ENCODE measurements at regions not wholly inside any gene's neighbourhood (a gene's known extent, or its start where the extent isn't known, plus 50 kb on each side); places are given as distances from the start of the nearest gene placed in this dataset.

DNA sequence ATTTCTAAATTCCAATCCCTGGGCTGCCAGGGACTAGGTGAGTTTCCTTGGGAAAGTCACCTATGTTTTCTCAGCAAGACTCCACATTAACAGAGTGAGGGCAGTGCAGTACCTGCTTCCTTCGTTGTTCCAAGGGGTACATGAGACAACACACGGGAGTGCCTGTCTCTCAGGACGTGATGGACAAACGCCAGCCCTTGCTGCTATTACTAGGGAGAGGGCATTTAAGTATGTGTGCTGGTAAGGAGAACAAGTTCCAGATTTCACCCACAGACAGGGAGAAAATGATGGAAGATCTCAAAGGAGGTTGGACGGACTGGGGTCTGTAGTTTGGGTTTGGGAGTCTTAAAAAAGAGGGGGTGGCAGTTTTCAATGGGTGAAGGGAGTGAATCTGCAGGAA, 195.7 kb downstream of the HERPUD2 start:
- DNase-seq (ENCODE audit: low read depth): no peak

DNA sequence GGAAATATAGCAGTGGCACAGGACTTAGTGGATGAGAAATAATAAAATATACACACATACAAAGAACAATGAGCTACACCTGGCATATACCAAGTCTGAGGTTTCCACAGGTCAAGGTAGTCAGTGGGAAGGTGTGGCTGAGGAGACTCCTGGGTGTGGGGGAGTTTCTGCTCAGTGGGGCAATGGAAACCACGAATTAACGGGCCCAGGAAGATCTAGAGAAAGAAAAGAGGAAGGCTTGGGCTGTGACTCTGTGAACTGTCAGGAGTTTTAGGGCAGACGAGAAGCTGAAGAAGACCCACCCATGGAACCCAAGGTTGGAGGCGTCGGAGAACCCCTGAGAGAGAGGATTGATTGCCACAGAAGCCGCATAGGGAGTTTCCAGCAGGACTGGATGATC, 196.5 kb downstream of the HERPUD2 start:
- no peak for DNase-seq (ENCODE audit: low read depth)

DNA sequence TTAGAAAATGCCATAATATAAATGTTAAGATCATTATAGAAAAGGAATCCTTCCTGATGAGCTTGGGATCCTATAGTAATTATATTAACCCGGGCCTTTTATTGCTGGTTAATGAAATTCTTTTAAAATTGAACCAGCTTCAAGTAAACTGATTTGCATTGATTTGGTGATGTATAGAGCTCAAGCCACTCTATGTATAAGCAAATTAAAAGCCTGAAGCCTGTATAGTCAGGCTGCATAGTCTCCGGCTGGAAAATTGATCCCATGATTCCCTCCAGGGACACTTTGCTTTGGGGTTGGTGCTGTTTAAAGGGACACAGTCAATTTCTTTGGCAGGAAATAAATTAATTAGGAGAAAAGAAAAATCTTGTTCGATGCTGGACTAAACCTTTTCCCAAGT, 199.1 kb downstream of the HERPUD2 start:
- no peak for DNase-seq (ENCODE audit: low read depth)

DNA sequence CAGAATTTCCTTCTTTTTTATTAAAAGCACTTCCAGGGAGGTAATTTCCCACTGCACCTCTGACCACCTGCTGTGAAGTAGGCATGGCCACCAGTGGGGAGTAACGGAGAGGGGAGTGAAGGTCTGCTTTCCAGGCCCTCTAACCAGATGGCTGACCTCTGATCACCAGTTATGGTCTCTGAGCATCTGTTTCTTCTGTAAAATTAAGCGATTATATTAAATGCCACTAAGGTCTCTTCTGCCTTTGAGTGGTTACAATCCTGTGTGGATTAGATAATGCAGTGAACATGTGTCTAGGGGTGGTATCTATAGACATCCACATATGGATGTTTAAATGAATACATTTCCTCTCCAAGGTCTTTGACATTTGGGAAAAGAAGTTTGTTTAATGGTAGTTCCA, 199.6 kb downstream of the HERPUD2 start:
- no peak for DNase-seq (ENCODE audit: low read depth)

DNA sequence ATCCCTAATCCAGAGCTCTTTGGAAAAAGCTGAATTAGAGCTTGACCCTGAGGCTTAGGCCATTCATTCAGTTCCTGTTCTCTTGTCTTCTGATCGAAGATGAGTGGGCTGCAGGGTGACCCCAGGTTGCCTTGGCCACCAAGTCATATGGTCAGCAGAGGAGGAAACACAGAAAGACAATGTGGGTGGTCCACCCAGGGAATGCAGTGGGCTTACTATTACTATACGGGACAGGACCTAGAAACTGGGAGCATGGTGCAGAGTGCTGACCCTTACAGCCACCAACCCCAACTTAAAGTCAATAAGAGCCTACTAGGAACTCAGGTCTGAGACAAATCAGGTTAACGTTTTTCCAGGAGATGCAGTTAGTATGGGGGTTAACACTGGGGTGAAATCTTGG, 200.5 kb downstream of the HERPUD2 start:
- DNase-seq (ENCODE audit: low read depth): no peak

DNA sequence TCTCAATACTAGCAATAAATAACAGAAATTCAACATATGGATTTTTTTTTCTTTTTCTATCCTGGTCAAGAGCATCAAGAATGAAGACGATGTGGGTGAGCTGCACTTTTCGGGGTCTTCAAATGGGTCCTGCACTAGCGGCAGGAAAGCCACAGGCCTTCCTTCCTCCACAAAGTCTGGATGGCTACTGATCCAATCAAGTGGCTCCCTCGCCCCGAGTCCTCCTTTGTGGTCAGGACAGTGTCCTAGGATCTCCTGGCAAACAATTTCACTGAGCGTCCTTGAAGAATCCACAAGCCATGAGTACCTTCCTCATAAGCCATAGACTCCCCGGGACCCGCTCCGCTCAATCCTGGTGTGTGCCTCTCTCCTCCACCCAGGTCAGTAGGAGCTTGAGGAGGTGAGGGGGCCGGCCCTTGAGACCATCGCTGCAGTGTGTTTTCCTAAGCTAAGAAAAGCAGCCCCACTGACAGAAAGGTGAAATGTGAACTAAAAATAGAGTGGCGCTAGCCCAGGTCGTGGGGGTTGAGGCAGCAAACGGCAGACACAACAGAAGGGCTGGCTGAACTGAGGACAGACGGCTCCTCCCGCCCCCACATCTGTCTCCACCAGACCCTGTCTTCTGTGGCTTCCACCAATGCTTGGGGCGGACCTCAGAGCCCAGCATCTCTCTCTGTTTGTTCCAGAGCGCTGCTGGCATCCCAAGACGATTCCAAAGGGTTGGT, 202.3 kb downstream of the HERPUD2 start:
- no peak for DNase-seq (ENCODE audit: low read depth)

DNA sequence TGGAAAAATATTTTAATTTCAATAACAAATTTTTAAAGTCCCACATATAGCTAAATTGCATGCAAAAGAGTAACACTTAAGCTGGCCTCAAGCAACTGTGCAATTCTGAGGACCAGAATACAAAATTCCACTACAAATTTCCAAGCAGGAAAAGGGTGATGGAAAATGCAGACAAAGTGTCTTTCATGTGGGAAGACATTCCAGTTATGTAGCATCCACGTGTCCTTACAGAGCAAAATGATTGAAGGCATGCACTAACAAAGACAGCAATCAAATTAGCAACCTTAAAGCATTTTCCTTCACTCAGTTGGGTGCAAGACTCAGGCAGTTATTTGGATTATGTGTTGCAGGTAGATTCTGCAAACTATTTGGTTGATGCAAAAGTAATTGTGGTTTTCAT, 203.7 kb downstream of the HERPUD2 start:
- no peak for DNase-seq (ENCODE audit: low read depth)

DNA sequence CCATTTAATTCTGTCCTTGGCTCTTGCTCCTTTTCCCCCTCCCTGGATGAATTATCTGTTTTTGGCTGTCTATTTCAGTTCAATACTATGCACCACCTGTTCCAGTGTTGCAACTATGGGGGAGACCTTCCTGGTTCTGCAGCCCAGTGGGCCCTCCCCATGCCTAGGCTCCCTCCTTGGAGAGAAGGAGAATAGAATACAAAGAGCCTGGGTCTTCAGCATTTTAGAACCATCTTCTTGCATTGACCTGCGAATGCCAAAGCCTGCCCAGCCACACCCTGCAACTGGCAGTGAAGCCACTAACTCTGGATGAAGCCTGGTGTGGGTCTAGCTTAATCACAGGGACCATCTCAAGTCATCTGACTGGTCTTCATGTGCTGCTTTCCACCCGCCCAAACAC, 207.1 kb downstream of the HERPUD2 start:
- DNase-seq (ENCODE audit: low read depth): no peak

DNA sequence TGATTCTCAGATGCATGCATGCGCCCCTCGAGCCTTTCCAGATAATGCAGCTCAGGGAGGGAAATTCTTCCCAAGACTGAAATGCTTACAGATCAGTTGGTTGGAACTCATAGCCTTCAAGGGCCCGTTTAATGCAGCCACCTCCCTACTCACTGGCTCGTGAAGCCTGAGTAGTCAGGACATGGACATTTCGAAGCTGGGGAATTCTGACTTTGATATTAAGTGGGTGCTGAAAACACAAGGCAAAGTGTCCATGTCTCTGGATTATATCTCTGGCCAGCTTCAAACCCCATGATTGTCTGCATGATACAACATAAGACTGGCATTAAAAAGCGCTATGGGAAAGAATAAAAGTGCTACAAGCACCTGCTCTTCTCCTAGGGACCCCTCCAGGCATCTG, 207.5 kb downstream of the HERPUD2 start:
- no peak for DNase-seq (ENCODE audit: low read depth)

DNA sequence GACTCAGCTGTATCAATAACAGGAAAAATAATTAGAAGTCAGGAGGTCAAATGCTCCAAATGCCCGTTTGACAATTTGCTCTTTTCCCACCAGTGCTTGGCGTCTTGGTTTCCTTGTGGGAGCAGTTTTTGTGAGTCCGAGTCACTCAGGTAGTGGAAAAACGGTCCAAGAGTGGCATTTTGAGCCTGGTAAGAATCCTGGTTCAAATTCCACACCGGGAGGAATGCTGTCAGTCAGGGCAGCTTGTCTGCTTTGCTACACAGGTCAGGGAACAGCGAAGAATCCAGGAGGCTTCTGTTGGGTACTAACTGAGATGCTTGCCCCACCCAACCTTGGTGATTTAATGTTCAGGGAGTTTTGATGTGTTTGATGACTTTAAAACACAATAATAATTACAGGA, 209.5 kb downstream of the HERPUD2 start:
- no peak for DNase-seq (ENCODE audit: low read depth)

DNA sequence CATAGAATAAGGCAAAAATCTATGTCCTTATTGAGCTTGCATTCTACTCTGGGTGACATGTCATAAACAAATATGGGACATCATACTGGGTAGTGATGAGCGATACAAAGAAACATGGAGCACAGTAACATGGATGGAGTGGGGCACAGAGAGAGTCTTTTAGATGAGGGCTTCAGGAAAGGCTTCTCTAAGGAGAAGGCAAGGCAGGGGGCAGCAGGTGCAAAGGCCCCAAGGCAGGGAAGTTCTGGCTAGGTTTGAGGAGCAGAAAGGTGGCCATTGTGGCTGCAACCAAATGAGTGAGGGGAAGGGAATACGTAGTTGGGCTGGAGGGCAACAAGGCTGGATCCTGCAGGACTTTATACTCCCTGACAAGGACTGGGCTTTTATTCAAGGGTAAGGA, 211.4 kb downstream of the HERPUD2 start:
- DNase-seq (ENCODE audit: low read depth): no peak

DNA sequence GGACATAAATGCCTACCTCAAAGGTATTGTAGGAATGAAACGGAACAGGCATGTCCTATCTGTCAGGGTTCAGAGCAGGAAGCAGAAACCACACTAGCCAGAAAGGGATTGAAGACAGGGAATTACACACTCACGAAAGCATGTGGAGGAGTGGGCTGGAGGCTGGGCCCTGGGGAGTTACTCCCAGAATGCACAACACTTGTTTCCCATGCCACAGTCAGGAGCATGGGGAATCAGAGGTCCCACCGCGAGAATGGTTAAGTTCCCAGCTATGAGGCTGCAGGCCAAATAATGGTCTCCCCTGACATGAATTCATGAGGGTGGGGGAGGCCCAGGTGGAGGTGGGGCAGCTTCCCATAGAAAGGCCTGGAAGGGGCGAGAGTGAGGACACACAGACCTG, 212.7 kb downstream of the HERPUD2 start:
- no peak for DNase-seq (ENCODE audit: low read depth)

DNA sequence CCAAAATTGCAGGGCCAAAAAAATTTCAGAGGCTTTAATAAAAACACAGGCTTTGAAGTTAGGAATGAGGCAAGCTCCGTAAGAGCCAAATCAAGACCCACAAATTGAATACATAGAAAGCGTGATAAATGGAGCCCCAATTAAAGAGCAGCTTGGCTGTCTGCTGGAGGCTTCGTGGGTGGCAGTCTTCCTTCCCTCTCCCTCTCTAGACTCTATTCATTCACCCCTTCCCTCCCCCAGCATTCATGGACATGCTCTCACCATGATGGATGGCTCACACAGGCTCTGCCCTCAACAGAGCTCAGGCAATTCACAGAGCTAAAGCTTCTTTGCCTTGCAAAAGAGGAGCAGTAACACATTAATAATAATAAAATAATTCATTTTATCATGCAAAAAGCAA, 214.1 kb downstream of the HERPUD2 start:
- DNase-seq (ENCODE audit: low read depth): no peak

DNA sequence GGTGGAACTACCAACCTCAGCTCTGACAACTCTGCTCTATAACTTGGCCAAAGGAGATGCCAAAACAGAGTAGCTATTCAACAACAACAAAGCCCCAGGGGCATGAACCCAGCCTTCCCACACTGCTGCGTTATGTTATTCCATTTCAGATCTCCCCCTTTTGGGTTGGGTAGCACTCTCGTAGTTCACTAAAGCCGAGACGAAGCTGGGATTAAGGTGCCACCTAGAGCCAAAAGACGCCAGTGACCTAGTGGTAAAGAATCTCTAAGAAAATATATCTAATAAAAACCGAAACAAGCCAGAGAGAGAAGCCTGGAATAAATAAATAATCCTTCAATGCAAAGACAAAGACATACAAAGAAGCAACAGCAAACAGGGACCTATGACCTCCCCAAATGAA, 217.3 kb downstream of the HERPUD2 start:
- no peak for DNase-seq (ENCODE audit: low read depth)

DNA sequence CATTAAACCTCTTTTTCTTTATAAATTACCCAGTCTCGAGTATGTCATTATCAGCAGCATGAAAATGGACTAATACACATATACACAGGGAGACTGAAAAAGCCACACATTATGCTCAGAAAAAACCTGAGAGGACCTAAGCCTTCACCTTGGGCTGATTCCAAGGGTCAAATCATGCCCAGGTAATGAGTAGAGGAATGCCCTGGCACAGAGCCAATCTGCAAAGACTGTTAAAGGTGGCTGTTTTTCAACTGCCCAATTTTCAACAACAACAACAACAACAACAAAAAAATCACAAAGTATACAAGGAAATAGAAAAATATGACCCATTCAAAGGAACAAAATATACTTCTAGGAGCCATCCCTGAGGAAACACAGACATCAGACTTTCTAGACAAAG, 220.2 kb upstream of the TBX20 start:
- DNase-seq (ENCODE audit: low read depth): no peak

DNA sequence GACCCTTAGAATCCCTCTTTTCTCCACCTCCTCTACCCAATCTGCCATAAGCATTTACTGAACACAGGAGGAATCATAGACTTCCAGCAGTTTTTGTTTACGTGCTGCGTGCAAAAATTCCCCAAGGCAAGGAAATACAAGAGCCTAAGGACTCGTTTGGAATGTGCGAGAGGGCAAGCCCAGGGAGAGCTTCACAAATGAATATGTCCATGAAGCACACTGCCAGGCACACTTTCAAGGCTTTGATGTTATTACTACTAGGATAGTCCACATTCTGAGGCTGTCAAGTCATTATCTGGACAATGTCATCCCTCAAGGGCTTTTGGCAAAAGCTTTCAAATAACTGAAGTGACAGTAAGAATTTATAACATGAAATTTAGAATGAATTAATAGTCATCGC, 214.7 kb upstream of the TBX20 start:
- DNase-seq (ENCODE audit: low read depth): no peak

DNA sequence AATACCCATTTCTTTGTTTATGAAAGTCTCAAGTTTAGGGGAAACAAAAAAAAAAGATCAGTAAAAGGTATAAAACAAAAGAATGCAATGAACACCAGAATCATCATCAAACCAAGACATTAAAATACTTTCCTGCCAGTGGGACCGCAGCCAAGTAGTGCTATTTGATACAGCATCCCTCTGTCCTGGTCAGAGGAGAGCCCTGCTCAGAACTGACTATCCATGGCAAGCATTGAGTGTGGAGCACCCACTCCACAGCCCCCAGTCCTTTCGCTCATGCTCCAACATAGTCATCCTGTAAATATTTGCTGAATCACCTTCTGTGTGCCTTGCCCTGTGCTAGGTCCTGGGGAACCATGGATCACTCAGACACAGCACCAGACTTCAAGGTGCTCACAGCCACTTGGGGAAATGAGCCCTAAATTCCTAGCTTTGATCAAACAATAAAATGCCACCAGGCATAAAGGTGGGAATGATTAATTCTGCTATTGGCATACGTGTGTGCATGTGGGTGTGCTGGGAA, 213.6 kb upstream of the TBX20 start:
- no peak for DNase-seq (ENCODE audit: low read depth)

DNA sequence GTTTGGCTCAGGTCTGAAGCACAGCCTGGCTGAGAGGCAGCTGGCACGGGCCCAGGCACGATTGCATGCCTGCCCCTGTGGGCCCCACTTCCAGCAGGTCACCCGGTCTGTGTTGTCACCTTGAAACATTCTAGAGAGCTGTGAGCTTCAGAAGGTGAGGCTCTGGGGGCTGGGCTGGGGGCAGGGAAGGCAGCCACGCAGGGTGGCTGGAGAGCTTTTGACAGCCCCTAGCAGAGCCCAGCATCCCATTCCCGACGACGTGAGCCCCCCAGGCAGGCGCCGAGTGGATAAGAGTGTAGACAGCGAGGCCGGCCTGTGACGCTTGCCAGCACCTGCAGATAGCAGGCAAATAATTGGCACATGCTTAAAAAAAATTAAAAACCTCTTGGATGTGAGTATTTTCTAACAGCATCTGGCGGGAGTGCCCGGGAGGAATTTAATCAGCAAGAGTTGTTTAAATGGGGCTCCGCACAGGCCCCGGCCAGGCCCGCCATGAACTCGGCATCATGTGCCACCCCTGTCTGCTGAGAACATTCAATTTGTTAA, 212.0 kb upstream of the TBX20 start:
- DNase-seq (ENCODE audit: low read depth): no peak

DNA sequence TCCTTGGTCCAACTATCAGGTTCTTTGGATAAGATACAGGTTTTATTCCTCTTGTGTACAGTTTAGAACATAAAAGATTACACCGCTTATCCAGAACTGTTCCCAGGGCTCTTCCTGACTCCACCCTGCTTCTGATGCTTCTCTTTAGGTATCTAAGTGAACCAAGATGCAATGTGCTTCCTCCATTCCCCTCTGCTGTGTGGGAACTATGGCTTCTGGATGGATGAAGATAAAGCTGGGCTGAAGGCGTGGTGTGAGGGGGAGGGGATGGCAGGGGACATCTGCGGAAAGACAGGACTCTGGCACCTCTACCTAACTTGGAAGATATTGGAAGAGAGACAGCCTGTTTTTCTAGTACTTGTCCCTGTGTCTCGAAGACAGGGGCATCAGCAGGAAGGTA, 209.9 kb upstream of the TBX20 start:
- DNase-seq (ENCODE audit: low read depth): no peak

DNA sequence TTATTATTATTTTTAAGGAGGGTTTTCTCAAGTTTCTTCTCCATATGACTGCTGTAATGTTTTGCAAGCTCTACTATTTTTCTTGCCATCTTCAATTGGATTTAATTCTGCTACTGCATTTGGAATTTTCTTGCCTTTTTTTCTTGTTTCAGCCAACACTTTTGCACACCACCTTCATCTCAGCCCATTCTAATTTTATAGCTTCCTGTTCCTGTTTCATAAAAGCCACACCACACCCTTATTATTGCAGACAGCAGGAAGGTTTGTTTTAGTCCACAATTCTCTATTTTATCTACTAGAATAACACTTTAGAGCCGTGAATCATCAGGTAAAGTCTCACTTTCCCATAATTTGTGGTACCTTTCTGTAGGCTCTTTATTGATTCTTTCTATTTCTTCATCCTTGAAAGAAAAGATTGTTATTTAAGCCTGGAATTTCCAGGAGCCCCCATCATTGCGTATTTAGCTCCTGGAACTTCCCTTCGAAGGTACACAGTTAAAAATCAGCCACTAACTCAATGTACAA, 209.3 kb upstream of the TBX20 start:
- no peak for DNase-seq (ENCODE audit: low read depth)

DNA sequence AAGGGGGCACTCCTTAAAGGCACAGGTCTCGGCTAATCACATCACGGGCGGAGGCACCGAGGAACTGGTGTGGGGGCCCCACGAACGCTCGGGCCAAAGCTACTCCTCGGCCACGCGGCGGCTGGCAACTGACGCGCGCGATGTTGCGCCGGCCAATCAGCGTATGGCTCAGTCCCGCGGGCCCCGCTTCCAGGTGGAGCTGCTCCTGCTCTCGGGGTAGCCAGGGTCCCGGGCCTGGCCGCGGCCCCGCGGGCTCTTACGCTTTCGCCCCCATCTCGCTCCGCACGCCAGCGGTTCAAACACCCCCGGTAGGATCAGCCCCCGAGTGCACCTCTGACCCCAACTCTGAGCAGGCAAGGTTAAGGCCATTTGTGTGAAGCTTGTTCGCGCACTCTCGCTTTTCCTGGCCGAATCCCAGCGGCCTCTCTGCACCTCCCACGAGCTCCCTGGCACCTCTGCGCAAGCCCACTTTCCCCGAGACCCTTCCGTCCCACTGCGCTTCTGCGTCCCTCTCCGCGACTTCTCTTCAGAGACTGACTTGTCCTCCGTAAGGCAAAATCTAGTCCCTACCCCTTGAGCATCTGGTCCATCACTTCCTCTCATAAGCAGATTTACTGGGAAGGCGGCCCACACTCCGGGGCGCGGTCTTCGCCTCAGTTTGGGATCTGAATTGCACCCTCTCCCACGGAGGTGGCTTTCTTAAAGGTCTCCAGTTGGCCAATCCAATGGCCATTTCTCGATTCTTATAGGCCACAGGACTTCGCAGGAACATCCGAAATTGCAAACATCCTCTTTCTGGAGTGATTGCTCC, 200.9 kb upstream of the TBX20 start:
- no peak for DNase-seq (ENCODE audit: low read depth)

DNA sequence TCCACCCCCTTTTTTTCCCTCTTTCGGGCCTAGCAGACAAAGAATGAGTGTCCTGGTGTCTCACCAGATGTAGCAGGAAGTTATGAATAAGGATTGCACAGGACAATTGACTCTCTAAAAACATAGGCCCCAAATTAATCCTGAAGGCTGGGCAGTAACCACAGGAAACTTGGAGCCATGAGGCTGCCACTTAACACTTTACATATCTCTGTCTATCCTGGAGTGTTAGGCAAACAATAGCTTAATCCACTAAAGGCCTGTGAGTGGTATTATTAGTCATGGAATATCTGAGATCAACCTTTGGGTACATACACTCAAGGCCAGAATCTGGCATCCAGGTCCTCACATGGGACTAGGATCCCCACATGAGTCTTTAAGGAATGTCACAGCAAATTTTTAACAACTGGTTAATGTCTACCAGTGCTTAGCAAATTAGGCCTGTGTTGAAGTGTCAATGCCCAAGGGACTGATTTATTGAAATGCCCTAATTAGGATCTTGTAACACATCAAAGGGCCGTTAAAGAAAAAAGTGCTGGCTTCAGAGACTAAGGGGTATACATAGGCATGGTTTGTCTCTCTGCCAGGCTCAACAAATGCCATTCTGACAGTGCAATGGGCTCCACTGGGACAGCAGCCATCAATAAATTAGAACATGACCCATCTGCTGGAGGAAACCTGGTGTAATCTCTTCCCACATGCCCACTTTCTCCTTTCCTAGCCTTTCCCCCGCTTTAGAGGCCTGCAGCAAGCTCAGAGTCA, 196.7 kb upstream of the TBX20 start:
- peak; percentile 47 for DNase-seq (ENCODE audit: low read depth)

Data from HS-5 (cell line).